Right lobe of liver (tissue), 4 donors: ENCODE measurements at regions not wholly inside any gene's neighbourhood (a gene's known extent, or its start where the extent isn't known, plus 50 kb on each side); places are given as distances from the start of the nearest gene placed in this dataset.

ENCODE experiments used
- POLR2A ChIP-seq: fragments of 450-650 bp; IDR thresholded peaks from one replicate; pipeline ENCODE4 v1.6.1; 2017; ENCODE audit warnings: antibody characterized with exemption, mild to moderate bottlenecking
- TF ChIP-seq, protein P1 (sequence below), 4 donors: fragments of 200-600 bp in 3 of 4; fragments of 450-650 bp in 1 of 4; IDR thresholded peaks; one replicate each; pipeline versions ENCODE4 v1.5.1 to v1.8.0; 2016 to 2022; ENCODE audit warnings: antibody characterized with exemption in 4 of 4, mild to moderate bottlenecking in 2 of 4
- donor health status: DM: no; HTN: no; CAD: no.
- donor health status: DM: no; HTN: no; CAD: no.
- donor health status: DM: no; HTN: yes; CAD: no.

DNA sequence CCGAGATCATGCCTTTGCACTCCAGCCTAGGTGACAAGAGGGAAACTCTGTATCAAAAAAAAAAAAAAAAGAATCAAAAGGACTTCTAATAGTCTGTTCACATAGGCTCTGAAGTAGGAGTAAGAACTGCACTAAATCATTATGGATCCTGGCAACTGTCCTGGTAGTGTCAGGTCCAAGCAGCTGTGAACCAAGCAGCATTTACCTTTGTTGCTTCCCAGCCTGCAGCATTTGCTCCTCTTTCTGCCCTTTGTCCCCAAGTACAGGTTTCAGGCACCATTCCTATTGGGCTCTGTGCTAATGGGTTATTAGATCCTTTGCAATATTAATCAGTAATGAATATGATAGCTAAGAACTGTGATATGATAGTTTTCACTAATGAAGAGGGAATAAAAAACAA, 77.4 kb upstream of the NBEA start:
- TF ChIP-seq, protein P1, sequence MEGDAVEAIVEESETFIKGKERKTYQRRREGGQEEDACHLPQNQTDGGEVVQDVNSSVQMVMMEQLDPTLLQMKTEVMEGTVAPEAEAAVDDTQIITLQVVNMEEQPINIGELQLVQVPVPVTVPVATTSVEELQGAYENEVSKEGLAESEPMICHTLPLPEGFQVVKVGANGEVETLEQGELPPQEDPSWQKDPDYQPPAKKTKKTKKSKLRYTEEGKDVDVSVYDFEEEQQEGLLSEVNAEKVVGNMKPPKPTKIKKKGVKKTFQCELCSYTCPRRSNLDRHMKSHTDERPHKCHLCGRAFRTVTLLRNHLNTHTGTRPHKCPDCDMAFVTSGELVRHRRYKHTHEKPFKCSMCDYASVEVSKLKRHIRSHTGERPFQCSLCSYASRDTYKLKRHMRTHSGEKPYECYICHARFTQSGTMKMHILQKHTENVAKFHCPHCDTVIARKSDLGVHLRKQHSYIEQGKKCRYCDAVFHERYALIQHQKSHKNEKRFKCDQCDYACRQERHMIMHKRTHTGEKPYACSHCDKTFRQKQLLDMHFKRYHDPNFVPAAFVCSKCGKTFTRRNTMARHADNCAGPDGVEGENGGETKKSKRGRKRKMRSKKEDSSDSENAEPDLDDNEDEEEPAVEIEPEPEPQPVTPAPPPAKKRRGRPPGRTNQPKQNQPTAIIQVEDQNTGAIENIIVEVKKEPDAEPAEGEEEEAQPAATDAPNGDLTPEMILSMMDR (IDR thresholded peaks at IDR 0.05), result no peak
- no peak for TF ChIP-seq POLR2A
